Lung (tissue), 11 donors: ENCODE measurements at regions not wholly inside any gene's neighbourhood (a gene's known extent, or its start where the extent isn't known, plus 50 kb on each side); places are given as distances from the start of the nearest gene placed in this dataset.

Experiments used
- ATAC-seq: fragments of 200-7000 bp; cut with Tn5 transposase; one replicate; pipeline ENCODE4 v1.9.1; 2020; ENCODE audit warnings: moderate number of reproducible peaks; ENCODE audit not compliant: insufficient read depth, low FRiP score
- DNase-seq, 3 donors: peaks; one replicate each; pipeline ENCODE4 v3.0.0-alpha.2; 2013 to 2017
- H3K27ac ChIP-seq, 2 donors: one replicate each; pipeline ENCODE4 v1.5.1; 2013; ENCODE audit warnings: mild to moderate bottlenecking in 2 of 2, moderate library complexity in 2 of 2, control low read depth in 1 of 2, inconsistent platforms in 1 of 2, low read depth in 1 of 2, low read length in 1 of 2
- H3K27me3 ChIP-seq, 3 donors: one replicate each; pipeline ENCODE4 v1.5.1; 2013; ENCODE audit warnings: low read length in 2 of 3; ENCODE audit not compliant: control insufficient read depth in 3 of 3, insufficient read depth in 3 of 3
- H3K36me3 ChIP-seq, 4 donors: one replicate each; pipeline ENCODE4 v1.5.1; 2013; ENCODE audit warnings: low read length in 4 of 4, mild to moderate bottlenecking in 1 of 4, moderate library complexity in 1 of 4; ENCODE audit not compliant: control insufficient read depth in 4 of 4, insufficient read depth in 4 of 4
- H3K4me1 ChIP-seq, 5 donors: one replicate each; pipeline ENCODE4 v1.5.1; 2013; ENCODE audit warnings: low read length in 5 of 5, mild to moderate bottlenecking in 2 of 5, moderate library complexity in 1 of 5; ENCODE audit not compliant: control insufficient read depth in 5 of 5, insufficient read depth in 5 of 5
- H3K4me3 ChIP-seq: one replicate; pipeline ENCODE4 v1.5.1; 2013; ENCODE audit warnings: mild to moderate bottlenecking, control low read depth, moderate library complexity
- H3K9ac ChIP-seq, 2 donors: one replicate each; pipeline ENCODE4 v1.5.1; 2013; ENCODE audit warnings: low read length in 2 of 2, control low read depth in 1 of 2; ENCODE audit not compliant: insufficient read depth in 1 of 2
- H3K9me3 ChIP-seq, 4 donors: one replicate each; pipeline ENCODE4 v1.5.1; 2013; ENCODE audit warnings: low read length in 3 of 4, mild to moderate bottlenecking in 1 of 4, moderate library complexity in 1 of 4; ENCODE audit not compliant: control insufficient read depth in 4 of 4, insufficient read depth in 3 of 4
- WGBS, 2 donors: extraction: QIAGEN DNeasy Blood & Tissue Kit; methylation state at CpG; one replicate each; pipeline ENCODE4 v1.1.7; 2013; 5-methylcytosine and 5-hydroxymethylcytosine counted together
- TF ChIP-seq, protein P1 (sequence below): IDR thresholded peaks from 2 replicates; pipeline ENCODE4 v1.5.1; 2012; ENCODE audit warnings: mild to moderate bottlenecking; ENCODE audit errors: control extremely low read depth, extremely low read depth
- donor health status: control.
- donor health status: control.
- donor health status: Bipolar disorder and iron deficiency.
- donor health status: healthy.
- donor health status: DM: yes; HTN: yes; CAD: no.

DNA sequence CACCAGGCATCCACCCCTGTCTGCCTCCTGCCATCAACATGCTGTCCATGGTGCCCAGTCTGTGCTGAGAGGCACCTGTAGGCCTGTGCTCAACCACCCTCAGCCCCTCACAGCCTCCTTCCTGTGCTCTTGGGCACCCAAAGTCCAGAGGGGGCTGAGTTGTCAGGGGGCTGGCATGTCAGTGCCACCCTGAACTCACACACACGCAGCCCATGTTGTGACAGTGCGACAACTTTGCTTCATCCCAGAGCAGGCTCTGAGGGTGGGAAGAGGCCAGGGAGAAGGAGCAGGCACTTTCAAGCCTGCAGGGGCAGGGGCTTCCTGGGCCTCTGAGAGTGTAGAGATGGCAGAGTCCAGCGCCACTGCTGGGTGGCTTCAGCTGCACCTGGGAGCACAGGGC, 491.0 kb downstream of the TMEM135 start:
- Histone ChIP-seq H3K4me1 (no peaks in the 10 kb centered on the region), H3K4me3 (no peak overlapping the region), H3K9me3 (peaks cover 0 to 13% (median 4%) of the 10 kb centered on the region in 4 donors), H3K9ac (no peak overlapping the region), H3K27me3 (no peaks in the 10 kb centered on the region), H3K36me3 (no peaks in the 10 kb centered on the region), H3K27ac (no peak overlapping the region)
- 65 to 96% methylated on average over 3 of the region's 3 CpGs for WGBS, 2 donors
- DNase-seq (no peak), ATAC-seq (no peak)
- TF ChIP-seq, protein P1, sequence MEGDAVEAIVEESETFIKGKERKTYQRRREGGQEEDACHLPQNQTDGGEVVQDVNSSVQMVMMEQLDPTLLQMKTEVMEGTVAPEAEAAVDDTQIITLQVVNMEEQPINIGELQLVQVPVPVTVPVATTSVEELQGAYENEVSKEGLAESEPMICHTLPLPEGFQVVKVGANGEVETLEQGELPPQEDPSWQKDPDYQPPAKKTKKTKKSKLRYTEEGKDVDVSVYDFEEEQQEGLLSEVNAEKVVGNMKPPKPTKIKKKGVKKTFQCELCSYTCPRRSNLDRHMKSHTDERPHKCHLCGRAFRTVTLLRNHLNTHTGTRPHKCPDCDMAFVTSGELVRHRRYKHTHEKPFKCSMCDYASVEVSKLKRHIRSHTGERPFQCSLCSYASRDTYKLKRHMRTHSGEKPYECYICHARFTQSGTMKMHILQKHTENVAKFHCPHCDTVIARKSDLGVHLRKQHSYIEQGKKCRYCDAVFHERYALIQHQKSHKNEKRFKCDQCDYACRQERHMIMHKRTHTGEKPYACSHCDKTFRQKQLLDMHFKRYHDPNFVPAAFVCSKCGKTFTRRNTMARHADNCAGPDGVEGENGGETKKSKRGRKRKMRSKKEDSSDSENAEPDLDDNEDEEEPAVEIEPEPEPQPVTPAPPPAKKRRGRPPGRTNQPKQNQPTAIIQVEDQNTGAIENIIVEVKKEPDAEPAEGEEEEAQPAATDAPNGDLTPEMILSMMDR: no peak

DNA sequence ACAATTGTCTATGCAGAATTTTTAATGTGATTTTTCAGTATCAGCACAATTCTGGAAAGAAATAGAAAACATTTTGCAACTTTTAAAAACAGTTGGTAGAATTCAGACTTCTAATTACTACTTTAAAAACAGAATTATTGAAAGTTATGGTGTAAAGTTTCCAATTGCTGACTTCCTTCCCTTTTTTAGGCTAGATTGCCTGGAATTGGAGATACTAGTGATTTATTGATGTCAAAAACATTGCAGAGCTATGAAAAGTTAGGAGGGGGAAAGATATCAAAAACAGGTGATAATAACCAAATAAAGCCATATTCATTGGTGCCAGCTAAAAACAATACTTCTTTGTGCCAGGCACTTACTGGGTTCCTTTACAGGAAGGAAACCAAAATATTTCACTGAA, 485.5 kb downstream of the TMEM135 start:
- TF ChIP-seq, protein P1: no peak

DNA sequence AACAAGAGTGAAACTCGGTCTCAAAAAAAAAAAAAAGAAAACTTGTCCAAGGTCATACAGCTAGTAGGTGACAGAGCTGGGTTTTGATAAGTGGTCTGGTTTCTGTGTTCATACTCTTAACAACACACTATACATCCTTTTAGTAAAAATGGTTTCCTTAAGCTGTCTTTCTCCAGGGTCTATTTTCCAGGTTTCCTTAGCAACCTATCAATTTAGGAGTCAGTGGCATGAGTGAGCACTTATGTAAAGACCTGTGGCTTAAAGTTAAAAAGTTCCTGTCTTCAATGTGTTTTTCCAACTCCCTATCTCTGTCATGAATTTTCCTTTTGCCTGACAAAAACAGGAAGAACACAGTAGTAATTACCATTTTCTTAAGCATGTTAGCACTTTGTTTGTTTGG, 480.5 kb downstream of the TMEM135 start:
- ATAC-seq: no peak

More for the DNA sequence above, 485.5 kb downstream of the TMEM135 start:
- no peak overlapping the region for H3K4me3 ChIP-seq
- DNase-seq (no peak), ATAC-seq (no peak)
- no peaks in the 10 kb centered on the region for H3K27me3 ChIP-seq
- H3K9ac ChIP-seq: no peak overlapping the region
- H3K9me3 ChIP-seq: peaks cover 0 to 7% (median 4%) of the 10 kb centered on the region in 4 donors
- no peaks in the 10 kb centered on the region for H3K4me1 ChIP-seq
- H3K27ac ChIP-seq: no peak overlapping the region
- H3K36me3 ChIP-seq: no peaks in the 10 kb centered on the region

More for the DNA sequence above, 480.5 kb downstream of the TMEM135 start:
- DNase-seq: peak in 1 of 3 donors; percentile 16
- no peaks in the 10 kb centered on the region for H3K27me3 ChIP-seq
- no peak overlapping the region for H3K27ac ChIP-seq
- H3K9ac ChIP-seq: no peak overlapping the region
- no peak overlapping the region for H3K4me3 ChIP-seq
- WGBS, 2 donors: 74% methylated on average over 1 of the region's 1 CpG; no CpG with 5 or more reads in 1 of the 2 donors
- TF ChIP-seq, protein P1: no peak
- H3K9me3 ChIP-seq: peaks cover 0 to 1% (median 0%) of the 10 kb centered on the region in 4 donors
- H3K4me1 ChIP-seq: no peaks in the 10 kb centered on the region
- no peaks in the 10 kb centered on the region for H3K36me3 ChIP-seq
